SK-N-SH (cell line): ENCODE measurements at regions not wholly inside any gene's neighbourhood (a gene's known extent, or its start where the extent isn't known, plus 50 kb on each side); places are given as distances from the start of the nearest gene placed in this dataset.

Experiments used
- CTCF ChIP-seq: fragments of 200-600 bp; sonication (generic); IDR thresholded peaks from 2 replicates; pipeline ENCODE4 v1.6.1; 2017; ENCODE audit warnings: antibody characterized with exemption, mild to moderate bottlenecking, moderate library complexity
- GATA2 ChIP-seq: sonication (generic); formaldehyde crosslinking; IDR thresholded peaks from 2 replicates; pipeline ENCODE4 v1.5.0; 2020; ENCODE audit warnings: mild to moderate bottlenecking, missing genetic modification reagents
- JUND ChIP-seq: IDR thresholded peaks from 2 replicates; pipeline ENCODE4 v1.4.0; 2012
- MEF2A ChIP-seq: IDR thresholded peaks from 2 replicates; pipeline ENCODE4 v1.4.0; 2012; ENCODE audit warnings: low read depth, borderline replicate concordance
- MXI1 ChIP-seq: IDR thresholded peaks from 2 replicates; pipeline ENCODE4 v1.6.1; 2012; ENCODE audit warnings: mild to moderate bottlenecking, low read depth, low read length, improper control_type of control experiment
- POLR2AphosphoS5 ChIP-seq: IDR thresholded peaks from 2 replicates; pipeline ENCODE4 v1.6.1; 2012; ENCODE audit warnings: low read depth, low read length
- TAF1 ChIP-seq: IDR thresholded peaks from 2 replicates; pipeline ENCODE4 v1.6.1; 2012; ENCODE audit warnings: low read depth, mild to moderate bottlenecking, low read length, moderate library complexity, borderline replicate concordance

DNA sequence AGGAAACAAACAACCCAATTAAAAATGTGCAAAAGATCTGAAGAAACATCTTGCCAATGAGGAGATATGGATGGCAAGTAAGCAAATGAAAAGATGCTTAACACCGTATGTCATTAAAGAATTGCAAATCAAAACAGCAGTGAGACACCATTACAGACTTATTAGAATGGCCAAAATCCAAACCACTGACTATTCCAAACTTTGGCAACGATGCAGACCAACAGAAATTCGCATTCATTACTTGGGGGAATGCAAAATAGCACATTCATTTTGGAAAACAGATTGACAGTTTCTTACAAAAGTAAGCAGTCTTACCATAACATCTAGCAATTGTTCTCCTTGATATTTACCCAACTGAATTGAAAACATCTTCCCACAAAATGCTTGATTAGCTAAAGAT is 1118.7 kb downstream of the SUCLG1 start:
- no peak for TF ChIP-seq MXI1
- no peak for TF ChIP-seq JUND
- TF ChIP-seq CTCF = no peak
- TF ChIP-seq TAF1 = no peak
- no peak for TF ChIP-seq GATA2 (CRISPR knock-in tag)
- TF ChIP-seq MEF2A = no peak
- no peak for TF ChIP-seq POLR2AphosphoS5
